Astrocyte (in vitro differentiated cells and primary cell): ENCODE measurements at regions not wholly inside any gene's neighbourhood (a gene's known extent, or its start where the extent isn't known, plus 50 kb on each side); places are given as distances from the start of the nearest gene placed in this dataset.

ENCODE experiments used
- EZH2 ChIP-seq: IDR thresholded peaks from 2 replicates; pipeline ENCODE4 v1.6.1; 2012; ENCODE audit warnings: mild to moderate bottlenecking, low read length, inconsistent platforms; ENCODE audit not compliant: insufficient read depth
- TF ChIP-seq, protein P1 (sequence below): IDR thresholded peaks from 2 replicates; pipeline ENCODE4 v1.5.1; 2011; ENCODE audit warnings: low read depth, mild to moderate bottlenecking, inconsistent platforms, low read length, moderate library complexity; ENCODE audit not compliant: insufficient read depth

DNA sequence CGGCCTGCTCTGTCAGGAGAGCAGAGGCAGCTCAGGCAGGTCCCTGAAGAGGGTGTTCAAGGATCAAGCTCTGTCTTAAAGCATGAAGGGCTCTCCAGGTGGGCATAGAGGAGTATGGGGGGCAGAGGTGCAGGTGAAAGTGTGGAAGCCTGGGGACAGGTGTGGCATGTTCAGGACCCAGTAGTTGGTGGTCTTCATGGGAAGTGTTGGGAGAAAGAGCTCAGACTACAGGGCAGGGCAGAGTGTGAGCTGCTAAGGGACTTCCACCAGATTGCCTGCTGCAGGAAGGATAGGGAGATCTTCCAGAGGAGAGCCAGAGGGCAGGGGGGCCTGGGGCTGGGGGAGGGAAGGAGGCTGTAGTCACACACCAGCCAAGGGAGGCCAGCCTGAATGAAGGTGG is 156.5 kb upstream of the GDF10 start:
- TF ChIP-seq, protein P1, sequence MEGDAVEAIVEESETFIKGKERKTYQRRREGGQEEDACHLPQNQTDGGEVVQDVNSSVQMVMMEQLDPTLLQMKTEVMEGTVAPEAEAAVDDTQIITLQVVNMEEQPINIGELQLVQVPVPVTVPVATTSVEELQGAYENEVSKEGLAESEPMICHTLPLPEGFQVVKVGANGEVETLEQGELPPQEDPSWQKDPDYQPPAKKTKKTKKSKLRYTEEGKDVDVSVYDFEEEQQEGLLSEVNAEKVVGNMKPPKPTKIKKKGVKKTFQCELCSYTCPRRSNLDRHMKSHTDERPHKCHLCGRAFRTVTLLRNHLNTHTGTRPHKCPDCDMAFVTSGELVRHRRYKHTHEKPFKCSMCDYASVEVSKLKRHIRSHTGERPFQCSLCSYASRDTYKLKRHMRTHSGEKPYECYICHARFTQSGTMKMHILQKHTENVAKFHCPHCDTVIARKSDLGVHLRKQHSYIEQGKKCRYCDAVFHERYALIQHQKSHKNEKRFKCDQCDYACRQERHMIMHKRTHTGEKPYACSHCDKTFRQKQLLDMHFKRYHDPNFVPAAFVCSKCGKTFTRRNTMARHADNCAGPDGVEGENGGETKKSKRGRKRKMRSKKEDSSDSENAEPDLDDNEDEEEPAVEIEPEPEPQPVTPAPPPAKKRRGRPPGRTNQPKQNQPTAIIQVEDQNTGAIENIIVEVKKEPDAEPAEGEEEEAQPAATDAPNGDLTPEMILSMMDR = no peak
- no peak for TF ChIP-seq EZH2
